Naive thymus-derived CD4-positive, alpha-beta T cell (primary cell): ENCODE measurements at regions not wholly inside any gene's neighbourhood (a gene's known extent, or its start where the extent isn't known, plus 50 kb on each side); places are given as distances from the start of the nearest gene placed in this dataset.

Experiments
- ATAC-seq: fragments of 150-1000 bp; cut with Tn5 transposase; 2 replicates; pipeline ENCODE4 v1.10.0; 2021; ENCODE audit warnings: mild to moderate bottlenecking, moderate library complexity
- CTCF ChIA-PET: fragments of 350-600 bp; sonication (Branson Sonifier 250); formaldehyde crosslinking; loops from one replicate; lab custom pipeline; 2021; ENCODE audit warnings: antibody characterized with exemption; lab: Charles Lee
- POLR2A ChIA-PET: fragments of 350-600 bp; sonication (Branson Sonifier 250); formaldehyde crosslinking; loops from one replicate; lab custom pipeline; 2021; ENCODE audit warnings: antibody characterized with exemption, inconsistent platforms; lab: Charles Lee
- DNase-seq, 9 donors: peaks; one replicate each; pipeline versions ENCODE4 v3.0.0 to v3.0.0-alpha.2; 2020 to 2022; ENCODE audit warnings: mixed read lengths in 1 of 9
- H3K27ac ChIP-seq: one replicate; pipeline ENCODE4 v1.7.0; 2013; ENCODE audit warnings: mild to moderate bottlenecking, low read depth, low read length, moderate library complexity
- H3K27me3 ChIP-seq, 2 donors: one replicate each; pipeline ENCODE4 v1.7.0; 2013; ENCODE audit warnings: low read length in 2 of 2, mild to moderate bottlenecking in 2 of 2, moderate library complexity in 2 of 2; ENCODE audit not compliant: control insufficient read depth in 2 of 2, insufficient read depth in 2 of 2
- H3K36me3 ChIP-seq, 3 experiments: 1 replicate in 2 of 3; 2 replicates in 1 of 3; pipeline ENCODE4 v1.7.0; 2013; ENCODE audit warnings: low read length in 3 of 3, mild to moderate bottlenecking in 3 of 3, moderate library complexity in 1 of 3; ENCODE audit not compliant: insufficient read depth in 3 of 3, control insufficient read depth in 2 of 3
- H3K4me1 ChIP-seq, 2 donors: one replicate each; pipeline ENCODE4 v1.7.0; 2013; ENCODE audit warnings: low read length in 2 of 2, mild to moderate bottlenecking in 2 of 2, moderate library complexity in 1 of 2; ENCODE audit not compliant: control insufficient read depth in 2 of 2, insufficient read depth in 2 of 2
- H3K4me3 ChIP-seq: 2 replicates; pipeline ENCODE4 v1.7.0; 2013; ENCODE audit warnings: mild to moderate bottlenecking, low read length
- H3K9me3 ChIP-seq, 3 experiments: 1 replicate in 2 of 3; 2 replicates in 1 of 3; pipeline ENCODE4 v1.7.0; 2013; ENCODE audit warnings: low read length in 3 of 3; ENCODE audit not compliant: control insufficient read depth in 2 of 3
- H3K27ac Mint-ChIP-seq, 9 donors: one replicate each; pipeline ENCODE4 v1.8.0; 2020 to 2022; ENCODE audit warnings: mixed read lengths in 9 of 9, mild to moderate bottlenecking in 8 of 9, moderate library complexity in 5 of 9, inconsistent platforms in 2 of 9
- H3K27me3 Mint-ChIP-seq, 5 donors: one replicate each; pipeline ENCODE4 v1.8.0; 2021 to 2022; ENCODE audit warnings: mixed read lengths in 5 of 5, mild to moderate bottlenecking in 1 of 5
- H3K36me3 Mint-ChIP-seq, 5 donors: one replicate each; pipeline ENCODE4 v1.8.0; 2020 to 2022; ENCODE audit warnings: mixed read lengths in 5 of 5, mild to moderate bottlenecking in 3 of 5, inconsistent platforms in 1 of 5
- H3K4me1 Mint-ChIP-seq, 7 donors: one replicate each; pipeline ENCODE4 v1.8.0; 2020 to 2022; ENCODE audit warnings: mixed read lengths in 7 of 7, mild to moderate bottlenecking in 3 of 7, inconsistent platforms in 1 of 7
- H3K4me3 Mint-ChIP-seq, 10 donors: one replicate each; pipeline ENCODE4 v1.8.0; 2020 to 2022; ENCODE audit warnings: mild to moderate bottlenecking in 10 of 10, mixed read lengths in 10 of 10, moderate library complexity in 6 of 10, inconsistent platforms in 2 of 10
- H3K9me3 Mint-ChIP-seq, 11 donors: one replicate each; pipeline ENCODE4 v1.8.0; 2020 to 2022; ENCODE audit warnings: mixed read lengths in 11 of 11, mild to moderate bottlenecking in 4 of 11, inconsistent platforms in 1 of 11, moderate library complexity in 1 of 11
- intact Hi-C, 2 donors: fragments of 100-400 bp; cut with micrococcal nuclease; formaldehyde crosslinking; loops; one replicate each; pipeline ENCODE4 v1.15.1; 2023

DNA sequence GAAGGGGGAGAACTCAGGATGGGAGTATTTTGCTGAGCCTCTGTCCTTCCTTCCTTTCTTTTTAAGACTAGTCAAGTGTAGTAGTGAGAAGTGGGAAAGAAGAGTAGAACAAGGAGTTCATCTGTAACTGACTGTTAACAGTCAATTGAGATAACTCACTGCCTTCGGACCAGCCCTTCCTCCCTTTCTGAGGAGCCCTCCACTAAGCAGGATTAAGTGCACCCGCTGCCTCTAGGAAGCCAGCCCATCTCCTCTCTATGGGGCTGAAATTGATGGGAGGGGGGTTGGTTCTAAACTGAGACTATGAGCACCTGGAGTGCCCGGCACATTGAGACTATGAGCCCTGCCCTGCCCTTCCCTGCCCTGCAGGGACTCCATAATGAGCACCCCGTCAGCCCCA lies 72.7 kb upstream of the TINAGL1 start:
- Mint-ChIP-seq H3K27me3 (peaks cover 5 to 18% (median 9%) of the 10 kb centered on the region in 5 donors), H3K27ac (no peak overlapping the region), H3K4me3 (no peak overlapping the region), H3K36me3 (no peaks in the 10 kb centered on the region), H3K4me1 (peaks cover 9 to 21% (median 19%) of the 10 kb centered on the region in 7 donors), H3K9me3 (no peaks in the 10 kb centered on the region)
- ChIA-PET POLR2A (no interaction called here), CTCF (no interaction called here)
- Histone ChIP-seq H3K27ac (no peak overlapping the region), H3K4me1 (peaks cover 0 to 14% of the 10 kb centered on the region in 2 donors), H3K36me3 (no peaks in the 10 kb centered on the region), H3K27me3 (no peaks in the 10 kb centered on the region), H3K9me3 (no peaks in the 10 kb centered on the region), H3K4me3 (no peak overlapping the region)
- no peak for DNase-seq
- intact Hi-C loops: no loop called here
- no peak for ATAC-seq

DNA sequence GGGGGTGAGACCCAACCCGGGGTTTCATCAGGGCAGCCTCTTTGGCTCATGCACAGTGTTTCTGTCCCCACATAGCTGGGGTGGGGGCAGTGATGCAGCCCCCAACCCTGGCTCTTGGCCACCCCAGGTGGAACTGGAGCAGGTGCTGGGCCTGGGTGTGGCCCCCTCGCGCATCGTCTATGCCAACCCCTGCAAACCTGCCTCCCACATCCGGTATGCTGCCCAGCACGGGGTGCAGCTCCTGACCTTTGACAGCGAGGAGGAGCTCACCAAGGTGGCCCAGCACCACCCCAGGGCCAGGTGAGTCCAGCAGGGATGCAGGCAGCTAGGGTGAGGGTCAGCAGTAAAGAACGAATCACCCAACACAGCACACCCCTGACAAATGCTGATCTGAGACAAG lies 72.3 kb upstream of the TINAGL1 start:
- ChIA-PET POLR2A (no interaction called here), CTCF (no interaction called here)
- Histone ChIP-seq H3K4me1 (peaks cover 0 to 14% of the 10 kb centered on the region in 2 donors), H3K4me3 (no peak overlapping the region), H3K36me3 (no peaks in the 10 kb centered on the region), H3K27ac (no peak overlapping the region), H3K9me3 (no peaks in the 10 kb centered on the region), H3K27me3 (no peaks in the 10 kb centered on the region)
- intact Hi-C loops: no loop called here
- Mint-ChIP-seq H3K4me1 (peaks cover 9 to 25% (median 19%) of the 10 kb centered on the region in 7 donors), H3K4me3 (no peak overlapping the region), H3K9me3 (no peaks in the 10 kb centered on the region), H3K27me3 (peaks cover 5 to 18% (median 9%) of the 10 kb centered on the region in 5 donors), H3K27ac (no peak overlapping the region), H3K36me3 (no peaks in the 10 kb centered on the region)
- DNase-seq (no peak), ATAC-seq (no peak)

DNA sequence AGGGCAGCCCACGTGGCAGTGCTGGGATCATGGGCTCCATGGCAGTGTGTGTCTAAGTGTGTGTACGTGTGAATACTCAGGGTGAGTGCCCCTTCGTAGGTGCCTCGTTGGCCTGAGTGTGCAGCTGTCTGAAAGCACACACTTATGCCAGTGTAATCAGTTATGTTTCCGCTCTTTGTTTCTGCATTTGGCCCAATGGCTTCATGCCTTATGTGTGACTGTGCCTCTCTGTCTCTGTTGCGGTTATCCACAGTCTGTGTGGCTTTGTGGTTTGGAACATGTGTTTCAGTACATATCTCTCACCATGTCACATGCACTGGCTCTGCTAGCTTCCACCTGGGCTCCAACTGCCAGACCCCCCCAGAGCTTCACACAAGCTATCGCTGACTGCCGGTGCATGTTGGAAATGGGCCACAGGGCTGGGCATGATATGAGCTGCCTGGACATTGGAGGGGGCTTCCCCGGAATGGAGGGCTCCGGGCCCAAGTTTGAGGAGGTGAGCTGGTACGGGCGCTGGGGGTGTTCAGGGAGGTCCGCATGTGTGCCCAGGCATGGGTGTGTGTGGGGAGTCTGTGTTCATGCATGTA lies 70.3 kb upstream of the TINAGL1 start:
- intact Hi-C loops: no loop called here
- H3K27me3 ChIP-seq: no peaks in the 10 kb centered on the region
- Mint-ChIP-seq H3K27ac (peak overlapping the region in 5 of 9 donors; percentile 0 to 71 (median 7)), H3K4me1 (peaks cover 9 to 33% (median 19%) of the 10 kb centered on the region in 7 donors), H3K27me3 (peaks cover 6 to 18% (median 14%) of the 10 kb centered on the region in 5 donors), H3K9me3 (no peaks in the 10 kb centered on the region), H3K36me3 (no peaks in the 10 kb centered on the region), H3K4me3 (peak overlapping the region in 8 of 10 donors; percentile 13 to 58 (median 40))
- DNase-seq (peak in 8 of 9 donors; percentile 12 to 58 (median 36)), ATAC-seq (peak; percentile 59)
- no peaks in the 10 kb centered on the region for H3K9me3 ChIP-seq
- no peak overlapping the region for H3K4me3 ChIP-seq
- peaks cover 0 to 14% of the 10 kb centered on the region in 2 donors for H3K4me1 ChIP-seq
- POLR2A ChIA-PET: no interaction called here
- no peaks in the 10 kb centered on the region for H3K36me3 ChIP-seq
- H3K27ac ChIP-seq: no peak overlapping the region
- CTCF ChIA-PET: no interaction called here

DNA sequence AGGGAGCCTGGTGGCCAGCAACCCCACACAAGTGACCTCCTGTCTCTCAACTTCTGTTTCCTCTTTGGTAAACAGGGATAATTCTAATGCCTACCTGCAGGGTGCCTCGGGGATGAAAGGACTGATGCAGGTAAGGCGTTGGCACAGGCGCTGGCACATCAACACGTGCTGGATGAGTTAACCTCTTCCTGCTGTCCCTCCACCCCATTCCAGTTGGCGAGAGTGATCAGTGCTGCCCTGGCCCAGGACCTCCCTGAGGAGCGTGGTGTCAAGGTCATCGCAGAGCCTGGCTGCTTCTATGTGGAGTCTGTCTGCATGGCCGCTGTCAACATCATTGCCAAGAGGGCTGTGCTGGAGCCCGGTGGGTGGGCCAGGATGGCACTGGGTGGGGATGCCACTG lies 69.1 kb upstream of the TINAGL1 start:
- Mint-ChIP-seq H3K27me3 (peaks cover 4 to 17% (median 14%) of the 10 kb centered on the region in 5 donors), H3K9me3 (no peaks in the 10 kb centered on the region), H3K36me3 (no peaks in the 10 kb centered on the region), H3K27ac (no peak overlapping the region), H3K4me1 (peaks cover 9 to 33% (median 19%) of the 10 kb centered on the region in 7 donors), H3K4me3 (no peak overlapping the region)
- Histone ChIP-seq H3K4me1 (peaks cover 0 to 14% of the 10 kb centered on the region in 2 donors), H3K9me3 (no peaks in the 10 kb centered on the region), H3K36me3 (no peaks in the 10 kb centered on the region), H3K4me3 (no peak overlapping the region), H3K27ac (no peak overlapping the region), H3K27me3 (no peaks in the 10 kb centered on the region)
- no peak for DNase-seq
- POLR2A ChIA-PET: no interaction called here
- intact Hi-C loops: no loop called here
- no peak for ATAC-seq
- CTCF ChIA-PET: no interaction called here

DNA sequence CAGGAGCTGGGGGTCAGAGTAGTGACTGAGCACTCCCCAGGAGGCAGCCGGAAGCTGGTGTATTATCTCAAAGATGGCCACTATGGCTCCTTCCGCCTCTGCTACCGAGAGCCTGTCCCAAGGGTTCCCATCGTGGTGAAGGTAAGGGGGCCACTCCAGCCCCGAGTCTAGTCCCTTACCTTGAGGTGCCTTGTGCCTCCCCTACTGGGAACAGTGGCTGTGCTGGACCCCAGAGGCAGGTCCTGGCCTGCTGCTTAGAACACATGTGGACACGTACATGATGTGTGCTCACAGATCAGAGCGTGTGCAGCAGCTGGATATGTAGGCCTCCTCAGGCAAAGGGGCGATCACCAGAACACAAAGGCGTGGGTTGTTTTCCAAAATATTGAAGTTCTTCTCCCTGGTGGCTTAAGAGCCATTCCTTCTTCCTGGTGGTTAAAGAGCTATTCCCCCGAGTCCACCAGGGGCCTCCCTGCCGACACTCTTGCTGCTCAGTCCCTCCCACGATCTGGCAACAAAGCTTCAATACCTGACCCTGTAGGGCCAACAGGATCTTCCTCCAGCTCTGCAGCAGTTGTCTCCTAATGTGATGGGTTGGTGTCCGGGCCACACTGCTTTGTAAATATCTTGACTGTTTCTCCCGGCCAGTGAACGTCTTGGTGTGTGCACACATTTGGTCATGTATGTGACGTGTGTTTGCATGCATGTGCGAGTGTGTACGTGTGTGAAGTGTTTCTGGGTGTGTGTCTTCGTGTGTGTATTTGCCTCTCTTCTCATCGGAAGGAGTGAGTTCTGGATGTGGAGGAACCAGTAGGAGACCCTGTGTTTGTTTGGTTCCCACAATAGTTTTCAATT lies 68.4 kb upstream of the TINAGL1 start:
- peak overlapping the region in 1 of 9 donors; percentile 7 for H3K27ac Mint-ChIP-seq
- H3K4me3 Mint-ChIP-seq: no peak overlapping the region
- POLR2A ChIA-PET: no interaction called here
- peaks cover 4 to 21% (median 13%) of the 10 kb centered on the region in 5 donors for H3K27me3 Mint-ChIP-seq
- H3K36me3 Mint-ChIP-seq: no peaks in the 10 kb centered on the region
- peaks cover 9 to 33% (median 19%) of the 10 kb centered on the region in 7 donors for H3K4me1 Mint-ChIP-seq
- Histone ChIP-seq H3K4me3 (no peak overlapping the region), H3K36me3 (no peaks in the 10 kb centered on the region), H3K27me3 (no peaks in the 10 kb centered on the region), H3K9me3 (no peaks in the 10 kb centered on the region), H3K27ac (no peak overlapping the region), H3K4me1 (peaks cover 0 to 14% of the 10 kb centered on the region in 2 donors)
- intact Hi-C loops: no loop called here
- ATAC-seq (no peak), DNase-seq (no peak)
- peaks cover 0 to under 1% (median 0%) of the 10 kb centered on the region in 11 donors for H3K9me3 Mint-ChIP-seq
- CTCF ChIA-PET: no interaction called here

DNA sequence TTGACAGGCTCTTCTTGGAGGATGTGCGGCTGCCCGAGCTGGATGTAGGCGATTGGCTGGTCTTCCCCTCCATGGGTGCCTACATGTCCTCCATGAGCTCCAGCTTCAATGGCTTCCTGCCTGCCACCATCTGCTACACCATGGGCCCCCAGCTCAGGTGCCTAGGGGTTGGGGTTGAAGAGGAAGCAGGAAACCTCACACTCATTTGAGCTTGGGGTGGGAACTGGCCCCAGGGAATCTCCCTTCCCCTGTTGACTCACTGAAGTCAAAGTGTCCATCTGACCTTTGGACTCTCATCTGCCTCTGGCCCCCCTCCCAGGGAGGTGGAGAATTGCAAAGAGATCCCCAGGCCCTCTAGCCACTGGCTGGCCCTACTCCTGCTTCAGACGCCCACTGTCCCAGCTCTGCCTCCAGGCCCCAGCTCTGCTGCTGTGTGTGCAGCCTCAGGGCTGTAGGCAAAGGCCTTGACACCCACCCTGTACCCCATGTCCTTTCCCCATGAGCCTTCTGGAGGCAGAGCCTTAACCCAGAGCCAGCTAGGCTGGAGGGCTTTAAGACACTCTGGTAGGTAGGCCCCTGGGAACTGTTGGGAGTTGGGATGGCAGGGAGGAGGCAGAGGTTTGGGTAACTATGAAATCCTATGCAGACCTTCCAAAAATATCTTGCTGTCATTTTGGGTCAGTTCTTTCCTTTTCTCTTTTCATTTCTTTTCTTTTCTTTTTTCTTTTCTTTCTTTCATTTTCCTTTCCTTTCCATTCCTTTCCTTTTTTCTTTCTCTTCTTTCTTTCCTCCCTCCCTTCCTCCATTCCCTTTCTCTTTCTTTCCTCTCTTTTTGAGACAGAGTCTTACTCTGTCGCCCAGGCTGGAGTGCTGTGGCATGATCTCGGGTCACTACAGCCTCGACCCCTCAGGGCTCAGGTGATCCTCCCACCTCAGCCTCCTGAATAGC lies 66.9 kb upstream of the TINAGL1 start:
- H3K27ac ChIP-seq: no peak overlapping the region
- H3K36me3 ChIP-seq: no peaks in the 10 kb centered on the region
- POLR2A ChIA-PET: no interaction called here
- H3K4me3 ChIP-seq: no peak overlapping the region
- H3K27me3 ChIP-seq: no peaks in the 10 kb centered on the region
- Mint-ChIP-seq H3K27me3 (peaks cover 0 to 21% (median 11%) of the 10 kb centered on the region in 5 donors), H3K27ac (peak overlapping the region in 2 of 9 donors; percentile 23 to 72), H3K9me3 (peaks cover 0 to 6% (median 2%) of the 10 kb centered on the region in 11 donors), H3K4me3 (peak overlapping the region in 1 of 10 donors; percentile 47), H3K36me3 (no peaks in the 10 kb centered on the region), H3K4me1 (peaks cover 11 to 33% (median 19%) of the 10 kb centered on the region in 7 donors)
- CTCF ChIA-PET: no interaction called here
- no peak for ATAC-seq
- H3K4me1 ChIP-seq: peaks cover 0 to 14% of the 10 kb centered on the region in 2 donors
- no peak for DNase-seq
- intact Hi-C loops: no loop called here
- no peaks in the 10 kb centered on the region for H3K9me3 ChIP-seq
